ENCODE measurements at regions not wholly inside any gene's neighbourhood (a gene's known extent, or its start where the extent isn't known, plus 50 kb on each side); places are given as distances from the start of the nearest gene placed in this dataset.

DNA sequence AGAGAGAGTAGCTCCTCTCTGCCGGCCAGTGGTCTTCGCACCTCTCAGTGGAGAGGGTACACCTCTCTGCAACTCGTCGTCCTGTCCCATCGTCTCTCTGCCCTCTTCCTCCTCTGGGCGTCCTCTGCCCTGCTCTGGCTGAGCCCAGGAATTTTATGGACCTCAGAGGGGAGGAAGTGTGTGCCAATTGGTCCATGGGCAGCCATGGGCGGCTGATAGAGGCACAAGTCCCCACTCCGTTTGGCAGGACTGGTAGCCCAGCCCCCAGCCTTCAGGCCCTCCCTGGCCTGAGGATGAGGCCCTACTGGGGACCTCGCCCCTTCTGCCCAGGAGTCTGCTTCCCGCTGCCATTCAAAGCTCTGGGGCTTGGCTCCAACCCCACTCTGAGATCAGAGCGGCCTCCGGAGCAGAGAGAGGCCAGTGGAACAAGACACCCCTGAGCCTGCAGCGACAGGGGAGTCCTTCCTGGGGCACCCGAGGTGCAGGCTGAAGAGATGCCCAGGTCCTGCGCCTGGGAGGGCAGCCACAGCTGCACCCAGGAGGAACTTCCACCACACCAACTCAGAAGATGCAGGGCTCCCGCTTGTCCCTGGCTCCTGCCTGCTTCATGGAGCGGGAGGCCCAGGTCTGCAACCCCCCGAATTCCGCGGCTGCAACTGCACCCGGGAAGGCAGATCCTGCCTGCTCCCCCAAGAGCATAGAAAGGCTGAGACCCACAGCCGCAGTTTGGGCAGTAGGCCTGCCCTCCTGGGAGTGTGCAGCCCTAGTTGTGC lies 659.9 kb downstream of the KCNT2 start:
- no peak for TF ChIP-seq CTCF (IDR thresholded peaks at IDR 0.05; ENCODE audit: extremely low read depth, low read depth, low read length)
- Histone ChIP-seq H3K4me3 (ENCODE audit: insufficient read depth, low read length) (no peak overlapping the region), H3K27ac (ENCODE audit: low read depth, low read length) (no peak overlapping the region), H4K20me1 (ENCODE audit: insufficient read depth, low read length) (no peaks in the 10 kb centered on the region), H3K4me1 (ENCODE audit: insufficient read depth, low read length) (no peaks in the 10 kb centered on the region), H3K36me3 (ENCODE audit: insufficient read depth, low read length) (no peaks in the 10 kb centered on the region), H3K9me3 (ENCODE audit: low read depth, low read length) (no peaks in the 10 kb centered on the region), H3K27me3 (ENCODE audit: insufficient read depth, low read length) (no peaks in the 10 kb centered on the region), H3K79me2 (ENCODE audit: insufficient read depth, low read length) (no peaks in the 10 kb centered on the region), H3K4me2 (ENCODE audit: insufficient read depth, low read length) (no peak overlapping the region), H2AFZ (ENCODE audit: low read length) (no peak overlapping the region)
- DNase-seq (ENCODE audit: insufficient read length, low spot score, missing footprints), result no peak

GRCh38 chr1:195946500-195946899 lies 661.7 kb downstream of the KCNT2 start:
- H3K36me3 ChIP-seq (ENCODE audit: insufficient read depth, low read length), result no peaks in the 10 kb centered on the region
- H3K4me3 ChIP-seq (ENCODE audit: insufficient read depth, low read length), result no peak overlapping the region
- no peak overlapping the region for H3K27ac ChIP-seq (ENCODE audit: low read depth, low read length)
- no peak for TF ChIP-seq CTCF (IDR thresholded peaks at IDR 0.05; ENCODE audit: extremely low read depth, low read depth, low read length)
- DNase-seq (ENCODE audit: insufficient read length, low spot score, missing footprints), result peak; percentile 1
- H2AFZ ChIP-seq (ENCODE audit: low read length), result no peak overlapping the region
- no peaks in the 10 kb centered on the region for H4K20me1 ChIP-seq (ENCODE audit: insufficient read depth, low read length)
- H3K4me2 ChIP-seq (ENCODE audit: insufficient read depth, low read length), result no peak overlapping the region
- peaks cover 2% of the 10 kb centered on the region for H3K9me3 ChIP-seq (ENCODE audit: low read depth, low read length)
- H3K79me2 ChIP-seq (ENCODE audit: insufficient read depth, low read length), result no peaks in the 10 kb centered on the region
- no peaks in the 10 kb centered on the region for H3K4me1 ChIP-seq (ENCODE audit: insufficient read depth, low read length)
- no peaks in the 10 kb centered on the region for H3K27me3 ChIP-seq (ENCODE audit: insufficient read depth, low read length)

DNA sequence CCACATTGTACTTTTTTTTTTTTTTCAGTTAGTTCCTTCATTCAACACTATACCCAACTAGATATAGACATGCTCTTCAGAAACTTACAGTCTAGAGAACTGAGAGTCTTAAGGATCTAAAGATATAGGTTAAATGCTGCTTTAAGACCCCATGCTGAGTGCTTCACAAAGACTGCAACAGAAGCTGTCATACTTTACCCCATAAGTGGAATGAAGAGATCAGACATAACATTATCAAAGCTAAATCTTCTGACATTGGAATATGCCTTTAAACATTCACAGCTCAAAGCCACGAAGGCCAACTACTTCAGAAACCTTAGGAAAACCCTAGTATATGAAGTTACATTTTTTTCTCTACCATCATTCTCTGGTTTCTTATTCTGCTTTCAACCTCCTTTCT lies 666.4 kb downstream of the KCNT2 start:
- Histone ChIP-seq H3K79me2 (ENCODE audit: insufficient read depth, low read length) (no peaks in the 10 kb centered on the region), H3K9me3 (ENCODE audit: low read depth, low read length) (peaks cover 2% of the 10 kb centered on the region), H3K4me1 (ENCODE audit: insufficient read depth, low read length) (no peaks in the 10 kb centered on the region), H3K27ac (ENCODE audit: low read depth, low read length) (no peak overlapping the region), H3K36me3 (ENCODE audit: insufficient read depth, low read length) (no peaks in the 10 kb centered on the region), H4K20me1 (ENCODE audit: insufficient read depth, low read length) (no peaks in the 10 kb centered on the region), H3K4me2 (ENCODE audit: insufficient read depth, low read length) (no peak overlapping the region), H3K4me3 (ENCODE audit: insufficient read depth, low read length) (no peak overlapping the region), H3K27me3 (ENCODE audit: insufficient read depth, low read length) (no peaks in the 10 kb centered on the region), H2AFZ (ENCODE audit: low read length) (no peak overlapping the region)
- TF ChIP-seq CTCF (IDR thresholded peaks at IDR 0.05; ENCODE audit: extremely low read depth, low read depth, low read length), result no peak
- no peak for DNase-seq (ENCODE audit: insufficient read length, low spot score, missing footprints)

GRCh38 chr1:195941314-195941713 lies 666.9 kb downstream of the KCNT2 start:
- Histone ChIP-seq H3K9me3 (ENCODE audit: low read depth, low read length) (peaks cover 2% of the 10 kb centered on the region), H2AFZ (ENCODE audit: low read length) (no peak overlapping the region), H4K20me1 (ENCODE audit: insufficient read depth, low read length) (no peaks in the 10 kb centered on the region), H3K4me3 (ENCODE audit: insufficient read depth, low read length) (no peak overlapping the region), H3K4me2 (ENCODE audit: insufficient read depth, low read length) (no peak overlapping the region), H3K4me1 (ENCODE audit: insufficient read depth, low read length) (no peaks in the 10 kb centered on the region), H3K27me3 (ENCODE audit: insufficient read depth, low read length) (no peaks in the 10 kb centered on the region), H3K36me3 (ENCODE audit: insufficient read depth, low read length) (no peaks in the 10 kb centered on the region), H3K79me2 (ENCODE audit: insufficient read depth, low read length) (no peaks in the 10 kb centered on the region), H3K27ac (ENCODE audit: low read depth, low read length) (no peak overlapping the region)
- no peak for TF ChIP-seq CTCF (IDR thresholded peaks at IDR 0.05; ENCODE audit: extremely low read depth, low read depth, low read length)
- DNase-seq (ENCODE audit: insufficient read length, low spot score, missing footprints), result no peak

All from osteoblast (primary cell).